Mesendoderm (in vitro differentiated cells): ENCODE measurements at regions not wholly inside any gene's neighbourhood (a gene's known extent, or its start where the extent isn't known, plus 50 kb on each side); places are given as distances from the start of the nearest gene placed in this dataset.
A peak's percentile ranks its signal among the peaks of the same experiment; 100 is the strongest.

Experiments used
- DNase-seq: peaks from one replicate; pipeline ENCODE4 v3.0.0; 2013
- H2AK5ac ChIP-seq: 2 replicates; pipeline ENCODE4 v1.6.1; 2013; ENCODE audit warnings: low read length, inconsistent platforms
- H2BK120ac ChIP-seq: 2 replicates; pipeline ENCODE4 v1.6.1; 2013; ENCODE audit warnings: low read depth, mild to moderate bottlenecking, low read length, moderate library complexity, mixed read lengths
- H2BK15ac ChIP-seq: replicated peaks from 2 replicates; pipeline ENCODE4 v1.6.1; 2013; ENCODE audit warnings: low read depth, mild to moderate bottlenecking, moderate library complexity
- H2BK5ac ChIP-seq: 2 replicates; pipeline ENCODE4 v1.6.1; 2013; ENCODE audit warnings: low read length, inconsistent platforms
- H3K18ac ChIP-seq: 2 replicates; pipeline ENCODE4 v1.6.1; 2013; ENCODE audit warnings: mild to moderate bottlenecking, low read length, mixed read lengths
- H3K23ac ChIP-seq: one replicate; pipeline ENCODE4 v1.6.1; 2013; ENCODE audit warnings: low read length
- H3K27ac ChIP-seq: 2 replicates; pipeline ENCODE4 v1.5.1; 2013; ENCODE audit warnings: low read depth, mild to moderate bottlenecking, inconsistent platforms, low read length, moderate library complexity
- H3K27me3 ChIP-seq: 2 replicates; pipeline ENCODE4 v1.6.1; 2013; ENCODE audit warnings: low read length, control low read depth, mild to moderate bottlenecking, inconsistent platforms; ENCODE audit not compliant: insufficient read depth, poor library complexity
- H3K36me3 ChIP-seq: 2 replicates; pipeline ENCODE4 v1.6.1; 2013; ENCODE audit warnings: low read length, inconsistent platforms; ENCODE audit not compliant: control insufficient read depth, insufficient read depth
- H3K4ac ChIP-seq: one replicate; pipeline ENCODE4 v1.6.1; 2013; ENCODE audit warnings: low read depth, mild to moderate bottlenecking, low read length, moderate library complexity
- H3K4me1 ChIP-seq: 2 replicates; pipeline ENCODE4 v1.6.1; 2013; ENCODE audit warnings: low read depth, low read length, inconsistent platforms; ENCODE audit not compliant: control insufficient read depth
- H3K4me2 ChIP-seq: 2 replicates; pipeline ENCODE4 v1.6.1; 2013; ENCODE audit warnings: low read length
- H3K4me3 ChIP-seq: 2 replicates; pipeline ENCODE4 v1.5.1; 2013; ENCODE audit warnings: mild to moderate bottlenecking, low read length
- H3K56ac ChIP-seq: one replicate; pipeline ENCODE4 v1.6.1; 2013; ENCODE audit warnings: low read length
- H3K79me1 ChIP-seq: 2 replicates; pipeline ENCODE4 v1.6.1; 2013; ENCODE audit warnings: low read length, inconsistent platforms
- H3K79me2 ChIP-seq: 2 replicates; pipeline ENCODE4 v1.6.1; 2013; ENCODE audit warnings: mild to moderate bottlenecking, low read length; ENCODE audit not compliant: control insufficient read depth, insufficient read depth
- H3K9ac ChIP-seq: 2 replicates; pipeline ENCODE4 v1.6.1; 2013; ENCODE audit warnings: low read length, inconsistent platforms
- H4K5ac ChIP-seq: one replicate; pipeline ENCODE4 v1.6.1; 2013; ENCODE audit warnings: low read length
- H4K8ac ChIP-seq: one replicate; pipeline ENCODE4 v1.6.1; 2013; ENCODE audit warnings: low read depth, mild to moderate bottlenecking, control low read depth, low read length, moderate library complexity
- WGBS: extraction: QIAGEN DNeasy Blood & Tissue Kit; methylation state at CpG from one replicate; pipeline ENCODE4 v1.1.7; 2013; ENCODE audit warnings: low lambda C conversion rate, missing lambda C conversion rate; ENCODE audit not compliant: insufficient coverage; ENCODE audit errors: extremely low coverage; 5-methylcytosine and 5-hydroxymethylcytosine counted together

- Histone ChIP-seq H3K36me3 (no peaks in the 10 kb centered on the region), H3K4me2 (no peak overlapping the region), H2BK120ac (no peak overlapping the region), H4K5ac (no peak overlapping the region), H3K56ac (no peak overlapping the region), H3K4me1 (peaks cover 10% of the 10 kb centered on the region), H3K79me1 (no peaks in the 10 kb centered on the region), H2AK5ac (no peak overlapping the region), H3K27me3 (no peaks in the 10 kb centered on the region), H2BK15ac (no peak overlapping the region), H4K8ac (no peak overlapping the region), H2BK5ac (no peak overlapping the region), H3K27ac (no peak overlapping the region), H3K4me3 (no peak overlapping the region), H3K18ac (no peak overlapping the region), H3K23ac (no peak overlapping the region), H3K4ac (no peak overlapping the region), H3K79me2 (no peaks in the 10 kb centered on the region), H3K9ac (no peak overlapping the region)
- DNase-seq: no peak
Measured at GRCh38 chr18:24910221-24910620, 441.7 kb downstream of the ZNF521 start.

- whole genome bisulfite sequencing: no CpG with 5 or more reads among the region's 8 CpGs
- Histone ChIP-seq H3K56ac (peak overlapping the region; percentile 83), H3K27me3 (no peaks in the 10 kb centered on the region), H3K36me3 (no peaks in the 10 kb centered on the region), H2BK5ac (peak overlapping the region; percentile 32), H3K79me1 (no peaks in the 10 kb centered on the region), H3K4ac (peak overlapping the region; percentile 77), H3K27ac (peak overlapping the region; percentile 69), H3K79me2 (no peaks in the 10 kb centered on the region), H4K5ac (peak overlapping the region; percentile 3), H3K18ac (peak overlapping the region; percentile 86), H4K8ac (no peak overlapping the region), H3K4me2 (no peak overlapping the region), H2BK15ac (no peak overlapping the region), H3K9ac (peak overlapping the region; percentile 49), H2BK120ac (peak overlapping the region; percentile 68), H2AK5ac (peak overlapping the region; percentile 60), H3K4me3 (no peak overlapping the region), H3K4me1 (peaks cover 19% of the 10 kb centered on the region), H3K23ac (peak overlapping the region; percentile 48)
- DNase-seq: peak; percentile 57
Measured at GRCh38 chr18:24913507-24914170, 438.3 kb downstream of the ZNF521 start.

- WGBS: no CpG with 5 or more reads among the region's 1 CpG
- Histone ChIP-seq H2BK5ac (peak overlapping the region; percentile 32), H3K23ac (no peak overlapping the region), H3K79me1 (no peaks in the 10 kb centered on the region), H3K4me2 (no peak overlapping the region), H3K36me3 (no peaks in the 10 kb centered on the region), H2BK15ac (no peak overlapping the region), H2AK5ac (no peak overlapping the region), H3K27ac (peak overlapping the region; percentile 69), H3K18ac (peak overlapping the region; percentile 86), H3K56ac (peak overlapping the region; percentile 83), H3K4me1 (peaks cover 19% of the 10 kb centered on the region), H3K9ac (peak overlapping the region; percentile 49), H4K8ac (no peak overlapping the region), H3K4ac (peak overlapping the region; percentile 77), H3K27me3 (no peaks in the 10 kb centered on the region), H3K79me2 (no peaks in the 10 kb centered on the region), H4K5ac (peak overlapping the region; percentile 3), H3K4me3 (no peak overlapping the region), H2BK120ac (no peak overlapping the region)
- peak; percentile 62 for DNase-seq
Measured at GRCh38 chr18:24914171-24914525, 437.8 kb downstream of the ZNF521 start.

GRCh38 chr18:24914685-24915084 is 437.3 kb downstream of the ZNF521 start:
- peak overlapping the region; percentile 15 for H2AK5ac ChIP-seq
- no peak overlapping the region for H3K4me2 ChIP-seq
- H3K79me2 ChIP-seq: no peaks in the 10 kb centered on the region
- H3K4me1 ChIP-seq: peaks cover 19% of the 10 kb centered on the region
- no peak overlapping the region for H4K5ac ChIP-seq
- H3K36me3 ChIP-seq: no peaks in the 10 kb centered on the region
- H3K56ac ChIP-seq: peak overlapping the region; percentile 74
- H2BK120ac ChIP-seq: peak overlapping the region; percentile 61
- H3K27me3 ChIP-seq: no peaks in the 10 kb centered on the region
- H3K18ac ChIP-seq: no peak overlapping the region
- no peak overlapping the region for H4K8ac ChIP-seq
- H3K23ac ChIP-seq: no peak overlapping the region
- H2BK5ac ChIP-seq: peak overlapping the region; percentile 66
- H2BK15ac ChIP-seq: no peak overlapping the region
- no peak for DNase-seq
- no peak overlapping the region for H3K9ac ChIP-seq
- no CpG with 5 or more reads among the region's 8 CpGs for WGBS
- no peaks in the 10 kb centered on the region for H3K79me1 ChIP-seq
- no peak overlapping the region for H3K27ac ChIP-seq
- no peak overlapping the region for H3K4ac ChIP-seq
- H3K4me3 ChIP-seq: no peak overlapping the region

- Histone ChIP-seq H3K27me3 (no peaks in the 10 kb centered on the region), H3K36me3 (no peaks in the 10 kb centered on the region), H2AK5ac (no peak overlapping the region), H3K4me1 (peaks cover 19% of the 10 kb centered on the region), H3K79me1 (no peaks in the 10 kb centered on the region), H4K5ac (no peak overlapping the region), H2BK120ac (no peak overlapping the region), H3K56ac (no peak overlapping the region), H3K4me3 (no peak overlapping the region), H2BK15ac (no peak overlapping the region), H2BK5ac (no peak overlapping the region), H3K9ac (no peak overlapping the region), H3K4me2 (no peak overlapping the region), H4K8ac (no peak overlapping the region), H3K27ac (no peak overlapping the region), H3K23ac (no peak overlapping the region), H3K18ac (no peak overlapping the region), H3K79me2 (no peaks in the 10 kb centered on the region), H3K4ac (no peak overlapping the region)
- no CpG with 5 or more reads among the region's 4 CpGs for WGBS
- no peak for DNase-seq
Measured at GRCh38 chr18:24915547-24915946, 436.4 kb downstream of the ZNF521 start.

- H3K27ac ChIP-seq: peak overlapping the region; percentile 58
- no peak overlapping the region for H3K4me2 ChIP-seq
- peak overlapping the region; percentile 66 for H3K4ac ChIP-seq
- H2BK5ac ChIP-seq: peak overlapping the region; percentile 14
- H4K8ac ChIP-seq: no peak overlapping the region
- H3K79me2 ChIP-seq: no peaks in the 10 kb centered on the region
- peak overlapping the region; percentile 47 for H3K9ac ChIP-seq
- no peaks in the 10 kb centered on the region for H3K27me3 ChIP-seq
- no peak overlapping the region for H3K23ac ChIP-seq
- H2BK15ac ChIP-seq: no peak overlapping the region
- peak overlapping the region; percentile 8 for H2BK120ac ChIP-seq
- no peaks in the 10 kb centered on the region for H3K36me3 ChIP-seq
- H3K4me1 ChIP-seq: peaks cover 19% of the 10 kb centered on the region
- peak overlapping the region; percentile 22 for H2AK5ac ChIP-seq
- peak overlapping the region; percentile 53 for H4K5ac ChIP-seq
- H3K79me1 ChIP-seq: no peaks in the 10 kb centered on the region
- peak overlapping the region; percentile 25 for H3K18ac ChIP-seq
- no peak overlapping the region for H3K4me3 ChIP-seq
- peak overlapping the region; percentile 66 for H3K56ac ChIP-seq
- no CpG with 5 or more reads among the region's 9 CpGs for WGBS
- no peak for DNase-seq
Measured at GRCh38 chr18:24917767-24918166, 434.2 kb downstream of the ZNF521 start.
